ENCODE measurements at regions not wholly inside any gene's neighbourhood (a gene's known extent, or its start where the extent isn't known, plus 50 kb on each side); places are given as distances from the start of the nearest gene placed in this dataset.
"Not testable (repeated sequence)": the region's sequence is repeated elsewhere in the genome, so short reads cannot be mapped to it uniquely, and the experiment has no call there.

DNA sequence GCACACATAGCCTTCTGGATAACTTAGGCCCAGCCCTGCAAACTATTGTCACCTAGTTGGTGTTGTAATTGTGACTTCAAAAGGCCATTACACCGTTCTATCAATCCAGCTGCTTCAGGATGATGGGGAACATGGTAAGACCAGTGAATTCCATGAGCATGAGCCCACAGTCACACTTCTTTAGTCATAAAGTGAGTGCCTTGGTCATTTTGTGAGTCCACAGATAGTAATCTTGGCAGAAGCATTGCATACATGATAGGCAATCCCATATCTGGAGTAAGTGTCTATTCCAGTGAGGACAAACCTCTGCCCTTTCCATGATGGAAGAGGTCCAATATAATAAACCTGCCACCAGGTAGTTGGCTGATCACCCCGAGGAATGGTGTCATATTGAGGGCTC is 94.5 kb upstream of the RAI14 start:
- H3K4me3 ChIP-seq (ENCODE audit: low read length); H3K9ac ChIP-seq (ENCODE audit: low read depth, low read length); H3K36me3 ChIP-seq (ENCODE audit: insufficient read depth, low read depth, low read length); H3K27me3 ChIP-seq (ENCODE audit: insufficient read depth, low read length); H3K4me1 ChIP-seq (ENCODE audit: insufficient read depth, low read length); H3K27ac ChIP-seq (ENCODE audit: low read length); H3K9me3 ChIP-seq (ENCODE audit: insufficient read depth, low read depth, low read length): not testable (repeated sequence)

DNA sequence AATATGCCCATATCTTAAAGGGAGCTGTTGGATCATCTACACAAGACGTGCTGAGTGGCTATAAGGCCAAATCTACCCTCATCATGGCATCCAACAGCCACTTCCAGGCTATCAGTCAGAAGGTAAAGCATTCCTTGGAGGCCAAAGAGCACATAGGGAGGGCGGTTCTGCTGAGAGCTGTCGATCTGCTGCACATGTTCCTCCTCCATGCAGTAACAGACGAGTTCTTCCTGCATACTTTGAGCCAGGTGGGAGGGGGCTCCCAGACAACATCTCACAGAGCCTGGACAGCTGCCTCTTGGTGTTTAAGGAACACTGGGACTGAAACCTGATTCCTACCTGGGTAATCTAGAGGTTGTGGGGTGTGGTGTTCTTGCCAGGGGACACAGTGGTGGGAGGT is 93.3 kb upstream of the RAI14 start:
- no peaks in the 10 kb centered on the region for H3K27me3 ChIP-seq (ENCODE audit: insufficient read depth, low read length)
- H3K4me1 ChIP-seq (ENCODE audit: insufficient read depth, low read length): peaks cover 3% of the 10 kb centered on the region; the same call in 1 of the 2 replicates
- H3K4me3 ChIP-seq (ENCODE audit: low read length): no peak overlapping the region
- H3K36me3 ChIP-seq (ENCODE audit: insufficient read depth, low read depth, low read length): no peaks in the 10 kb centered on the region
- no peak overlapping the region for H3K27ac ChIP-seq (ENCODE audit: low read length)
- H3K9ac ChIP-seq (ENCODE audit: low read depth, low read length): no peak overlapping the region
- no peaks in the 10 kb centered on the region for H3K9me3 ChIP-seq (ENCODE audit: insufficient read depth, low read depth, low read length)

DNA sequence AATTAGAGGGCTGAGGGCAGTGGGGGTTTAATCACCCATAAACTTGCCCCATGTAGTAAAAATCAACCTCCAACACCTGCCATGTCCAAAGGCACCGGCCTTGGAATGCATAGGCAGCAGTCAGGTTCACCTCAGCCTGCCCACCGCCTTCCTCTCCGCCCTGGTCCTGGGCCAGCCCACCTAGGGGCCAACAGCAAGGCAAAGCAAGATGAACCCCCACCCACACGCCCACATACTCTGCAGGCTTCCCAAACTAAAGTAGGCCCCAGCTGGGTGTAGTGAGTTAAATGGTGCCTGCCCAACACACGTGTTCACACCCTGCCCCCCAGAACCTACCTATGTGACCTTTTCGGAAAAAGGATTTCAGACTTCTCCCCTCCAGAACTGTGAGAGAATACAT is 92.9 kb upstream of the RAI14 start:
- H3K36me3 ChIP-seq (ENCODE audit: insufficient read depth, low read depth, low read length): no peaks in the 10 kb centered on the region
- H3K4me1 ChIP-seq (ENCODE audit: insufficient read depth, low read length): peaks cover 3% of the 10 kb centered on the region; the same call in 1 of the 2 replicates
- H3K27me3 ChIP-seq (ENCODE audit: insufficient read depth, low read length): no peaks in the 10 kb centered on the region
- no peaks in the 10 kb centered on the region for H3K9me3 ChIP-seq (ENCODE audit: insufficient read depth, low read depth, low read length)
- no peak overlapping the region for H3K9ac ChIP-seq (ENCODE audit: low read depth, low read length)
- H3K4me3 ChIP-seq (ENCODE audit: low read length): no peak overlapping the region
- no peak overlapping the region for H3K27ac ChIP-seq (ENCODE audit: low read length)

DNA sequence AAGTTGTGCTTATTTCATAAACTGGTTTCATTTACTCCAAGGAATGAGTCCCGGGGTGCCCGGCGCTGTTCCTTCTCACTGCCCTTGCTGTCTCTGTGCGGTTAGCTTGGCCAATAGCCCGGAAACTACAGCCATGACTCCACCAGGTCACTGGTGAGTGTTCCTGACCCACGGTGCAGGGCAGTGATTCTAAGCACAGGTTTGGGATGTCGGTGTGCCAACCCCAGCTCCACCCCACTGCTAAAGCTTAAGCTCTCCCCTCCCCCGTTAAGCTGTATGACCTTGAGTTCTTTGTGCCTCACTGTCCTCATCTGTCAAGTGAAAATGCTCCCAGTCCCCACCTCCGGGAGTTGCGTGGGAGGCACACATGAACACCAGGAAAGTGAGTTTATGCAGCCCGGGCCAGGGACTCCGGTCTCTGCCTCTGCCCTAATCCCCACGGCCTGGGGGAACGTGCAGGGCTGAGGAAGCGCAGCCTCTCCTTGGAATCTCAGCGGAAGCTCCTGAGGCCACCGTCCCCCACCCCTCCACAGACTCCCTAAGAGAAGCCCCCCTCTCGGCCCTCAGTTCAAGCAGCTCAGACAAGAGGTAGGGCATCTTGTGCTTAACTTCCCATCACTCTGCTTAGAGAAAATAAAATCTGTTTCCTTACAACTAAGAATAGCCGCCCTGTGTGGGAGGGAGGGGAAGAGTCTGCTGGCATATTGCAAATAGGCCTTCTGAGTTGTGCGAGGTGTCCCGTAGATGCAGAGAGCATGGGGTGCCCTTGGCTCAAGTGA is 92.0 kb upstream of the RAI14 start:
- H3K27me3 ChIP-seq (ENCODE audit: insufficient read depth, low read length): no peaks in the 10 kb centered on the region
- H3K36me3 ChIP-seq (ENCODE audit: insufficient read depth, low read depth, low read length): no peaks in the 10 kb centered on the region
- H3K4me3 ChIP-seq (ENCODE audit: low read length): no peak overlapping the region
- H3K27ac ChIP-seq (ENCODE audit: low read length): no peak overlapping the region
- H3K4me1 ChIP-seq (ENCODE audit: insufficient read depth, low read length): peaks cover 3% of the 10 kb centered on the region; the same call in 1 of the 2 replicates
- H3K9me3 ChIP-seq (ENCODE audit: insufficient read depth, low read depth, low read length): no peaks in the 10 kb centered on the region
- no peak overlapping the region for H3K9ac ChIP-seq (ENCODE audit: low read depth, low read length)

DNA sequence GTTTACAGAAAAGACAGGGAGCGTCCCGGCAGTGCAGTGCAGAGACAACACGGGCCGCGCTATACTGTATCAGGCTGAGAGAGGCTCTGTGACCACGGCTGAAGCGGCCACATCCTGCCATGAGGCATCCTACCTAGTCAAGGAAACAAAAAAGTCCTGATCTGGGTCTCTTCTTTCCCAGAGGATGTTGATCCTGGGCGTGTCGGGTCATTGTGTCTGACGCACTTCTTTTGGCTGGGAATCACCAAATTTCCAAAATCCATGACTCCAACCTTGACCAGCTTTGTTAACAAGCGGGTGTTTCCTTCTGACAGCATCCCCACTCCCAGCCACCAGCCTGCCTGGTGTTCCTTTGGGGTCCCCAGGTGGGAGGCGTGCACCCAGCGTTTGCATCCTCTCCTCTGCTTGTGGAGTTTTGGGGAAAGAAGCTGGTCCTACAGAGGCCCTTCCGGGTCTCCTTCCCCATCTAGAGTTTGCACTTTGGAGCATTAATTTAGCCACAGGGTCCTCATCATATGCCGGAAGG is 91.4 kb upstream of the RAI14 start:
- Histone ChIP-seq H3K4me1 (ENCODE audit: insufficient read depth, low read length) (peaks cover 3% of the 10 kb centered on the region; the same call in 1 of the 2 replicates), H3K4me3 (ENCODE audit: low read length) (no peak overlapping the region), H3K36me3 (ENCODE audit: insufficient read depth, low read depth, low read length) (no peaks in the 10 kb centered on the region), H3K27me3 (ENCODE audit: insufficient read depth, low read length) (no peaks in the 10 kb centered on the region), H3K27ac (ENCODE audit: low read length) (no peak overlapping the region), H3K9ac (ENCODE audit: low read depth, low read length) (no peak overlapping the region), H3K9me3 (ENCODE audit: insufficient read depth, low read depth, low read length) (no peaks in the 10 kb centered on the region)

DNA sequence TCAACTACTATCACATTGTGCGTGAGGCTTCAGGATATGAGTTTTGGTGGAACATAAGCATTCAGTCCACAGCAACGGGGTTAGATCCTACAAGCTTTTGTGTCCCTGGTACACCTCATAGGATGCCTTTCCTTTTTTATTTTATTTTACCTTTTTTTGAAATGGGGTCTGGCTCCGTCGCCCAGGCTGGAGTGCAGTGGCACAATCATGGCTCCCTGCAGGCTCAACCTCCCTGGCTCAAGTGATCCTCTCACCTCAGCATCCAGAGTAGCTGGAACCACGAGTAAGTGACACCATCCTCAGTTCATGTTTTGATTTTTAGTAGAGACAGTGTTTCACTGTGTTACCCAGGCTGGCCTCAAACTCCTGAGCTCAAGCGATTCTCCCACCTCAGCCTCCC is 86.0 kb upstream of the RAI14 start:
- H3K9ac ChIP-seq (ENCODE audit: low read depth, low read length): no peak overlapping the region
- H3K27ac ChIP-seq (ENCODE audit: low read length): no peak overlapping the region
- no peak overlapping the region for H3K4me3 ChIP-seq (ENCODE audit: low read length)
- H3K36me3 ChIP-seq (ENCODE audit: insufficient read depth, low read depth, low read length): no peaks in the 10 kb centered on the region
- no peaks in the 10 kb centered on the region for H3K4me1 ChIP-seq (ENCODE audit: insufficient read depth, low read length)
- no peaks in the 10 kb centered on the region for H3K9me3 ChIP-seq (ENCODE audit: insufficient read depth, low read depth, low read length)
- H3K27me3 ChIP-seq (ENCODE audit: insufficient read depth, low read length): no peaks in the 10 kb centered on the region

DNA sequence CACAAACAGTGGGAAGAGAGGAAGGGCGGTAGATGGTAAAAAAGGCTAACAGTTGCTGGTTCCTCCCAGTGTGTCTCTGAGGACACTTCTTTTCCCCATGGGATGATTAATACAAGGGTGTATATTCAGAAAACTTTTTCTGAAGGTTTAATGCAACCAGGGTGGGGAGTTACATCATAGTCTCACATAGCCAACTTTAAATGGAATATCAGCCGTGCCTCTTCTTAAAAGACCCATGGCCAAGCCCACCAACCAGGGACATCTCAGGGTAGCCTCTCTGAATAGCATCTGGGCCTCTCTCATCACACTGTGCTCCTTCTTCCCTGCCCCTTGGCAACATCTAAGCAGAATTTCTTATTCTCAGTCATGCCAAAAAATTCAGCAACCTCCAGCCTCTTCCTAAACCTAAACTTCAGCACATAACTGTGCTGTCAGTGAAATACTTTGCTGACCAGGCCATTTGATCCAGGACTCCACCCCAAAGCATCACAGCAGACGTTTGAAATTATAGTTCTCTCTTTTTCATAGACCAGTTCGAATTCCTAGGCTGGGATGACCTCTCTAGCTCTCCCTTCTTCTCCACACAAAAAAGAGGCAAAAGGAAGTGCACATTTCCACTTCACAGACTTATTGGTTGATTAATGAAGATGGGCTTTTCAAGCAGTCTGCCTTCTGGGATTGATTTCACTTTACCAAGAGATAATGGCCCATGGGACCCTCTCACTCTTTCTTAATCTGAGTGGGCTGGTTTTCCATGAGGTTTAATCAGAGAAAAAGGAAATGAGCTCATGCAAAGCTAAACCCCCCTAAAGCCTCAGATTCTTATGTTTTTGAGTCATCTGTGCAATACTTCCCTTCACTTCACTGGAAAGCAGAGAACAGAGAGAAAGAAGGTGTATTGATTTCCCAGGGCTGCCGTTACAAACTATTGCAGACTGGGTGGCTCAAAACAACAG is 85.1 kb upstream of the RAI14 start:
- no peak overlapping the region for H3K9ac ChIP-seq (ENCODE audit: low read depth, low read length)
- H3K27me3 ChIP-seq (ENCODE audit: insufficient read depth, low read length): no peaks in the 10 kb centered on the region
- no peak overlapping the region for H3K4me3 ChIP-seq (ENCODE audit: low read length)
- no peaks in the 10 kb centered on the region for H3K4me1 ChIP-seq (ENCODE audit: insufficient read depth, low read length)
- no peaks in the 10 kb centered on the region for H3K9me3 ChIP-seq (ENCODE audit: insufficient read depth, low read depth, low read length)
- H3K36me3 ChIP-seq (ENCODE audit: insufficient read depth, low read depth, low read length): no peaks in the 10 kb centered on the region
- no peak overlapping the region for H3K27ac ChIP-seq (ENCODE audit: low read length)

DNA sequence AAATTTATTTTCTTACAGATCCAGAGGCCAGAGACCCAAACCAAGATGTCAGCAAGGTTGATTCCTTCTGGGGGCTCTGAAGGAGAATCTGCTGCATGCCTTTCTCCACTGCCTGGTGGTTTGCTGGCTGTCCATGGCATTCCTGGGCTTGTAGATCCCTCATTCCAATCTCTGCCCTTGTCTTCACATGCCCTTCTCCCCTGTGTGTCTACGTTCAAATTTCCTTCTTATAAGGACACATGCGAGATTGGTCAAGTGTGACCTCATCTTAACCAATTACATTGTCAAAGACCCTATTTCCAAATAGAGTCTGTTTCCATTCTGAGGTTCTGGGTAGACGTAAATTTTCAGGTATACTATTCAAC is 84.5 kb upstream of the RAI14 start:
- Histone ChIP-seq H3K9me3 (ENCODE audit: insufficient read depth, low read depth, low read length) (no peaks in the 10 kb centered on the region), H3K36me3 (ENCODE audit: insufficient read depth, low read depth, low read length) (no peaks in the 10 kb centered on the region), H3K27ac (ENCODE audit: low read length) (no peak overlapping the region), H3K9ac (ENCODE audit: low read depth, low read length) (no peak overlapping the region), H3K4me1 (ENCODE audit: insufficient read depth, low read length) (no peaks in the 10 kb centered on the region), H3K4me3 (ENCODE audit: low read length) (no peak overlapping the region), H3K27me3 (ENCODE audit: insufficient read depth, low read length) (no peaks in the 10 kb centered on the region)

DNA sequence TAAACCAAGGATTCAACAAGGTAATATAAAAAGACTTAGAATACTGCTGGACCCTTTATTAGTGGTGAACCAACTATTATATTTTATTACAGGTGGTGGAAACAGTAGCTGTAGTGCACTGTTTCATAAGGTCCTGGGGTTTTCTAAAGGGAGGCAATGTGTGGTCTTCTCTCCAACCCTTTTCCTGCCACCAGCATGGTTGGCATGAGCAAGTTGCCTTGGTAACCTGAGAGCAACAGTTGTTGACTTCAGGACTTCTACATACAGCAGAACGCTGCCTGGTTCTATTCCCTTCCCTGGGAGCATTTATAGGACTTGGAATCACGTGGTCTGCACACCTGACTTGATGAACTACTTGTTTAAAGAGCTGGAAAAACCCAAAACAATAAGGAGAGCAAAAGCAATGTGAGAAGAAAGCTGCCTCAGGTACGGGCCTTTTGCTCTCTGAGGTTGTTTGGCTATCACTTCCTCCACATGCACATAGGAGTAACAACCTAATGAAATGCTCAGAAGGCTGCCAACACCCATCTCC is 81.1 kb upstream of the RAI14 start:
- Histone ChIP-seq H3K27me3 (ENCODE audit: insufficient read depth, low read length) (no peaks in the 10 kb centered on the region), H3K36me3 (ENCODE audit: insufficient read depth, low read depth, low read length) (no peaks in the 10 kb centered on the region), H3K4me3 (ENCODE audit: low read length) (no peak overlapping the region), H3K9me3 (ENCODE audit: insufficient read depth, low read depth, low read length) (no peaks in the 10 kb centered on the region), H3K9ac (ENCODE audit: low read depth, low read length) (no peak overlapping the region), H3K27ac (ENCODE audit: low read length) (no peak overlapping the region), H3K4me1 (ENCODE audit: insufficient read depth, low read length) (no peaks in the 10 kb centered on the region)

DNA sequence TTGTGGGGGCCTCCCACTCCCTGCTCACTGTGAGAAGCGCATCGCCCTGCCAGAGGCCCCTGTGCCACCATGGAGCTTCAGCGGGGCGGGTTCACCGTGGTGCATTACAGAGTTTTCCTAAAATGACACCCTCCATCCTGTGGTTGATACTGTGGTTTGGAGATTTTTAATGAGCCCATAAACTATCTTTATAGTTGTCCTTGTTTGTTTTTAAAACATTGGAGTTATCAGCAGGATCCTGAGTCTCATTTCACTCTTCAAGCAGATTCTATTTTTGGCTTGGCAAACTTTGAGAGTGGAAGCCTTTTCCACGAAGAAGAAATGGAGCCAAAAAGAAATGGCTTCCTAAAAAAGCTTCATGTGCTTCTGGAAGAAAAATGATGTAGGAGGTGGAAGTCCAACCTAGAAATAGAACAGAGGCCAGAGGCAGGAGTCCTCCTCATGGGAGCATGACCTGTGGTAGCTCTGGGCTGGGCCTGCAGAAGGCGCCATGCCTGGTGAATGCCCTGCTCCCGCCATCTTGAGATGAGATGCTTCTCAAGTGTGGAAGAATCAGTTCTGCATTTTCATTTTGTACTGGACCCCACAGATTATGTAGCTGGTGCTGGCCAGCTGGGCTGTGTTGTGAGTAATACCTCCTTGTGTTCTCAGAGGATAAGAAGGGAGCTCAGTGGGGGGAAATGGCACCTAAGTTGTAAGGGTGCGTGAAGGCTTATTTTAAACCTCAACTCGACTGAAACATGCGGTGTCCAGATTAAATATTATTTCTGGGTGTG is 79.0 kb upstream of the RAI14 start:
- H3K4me3 ChIP-seq (ENCODE audit: low read length): no peak overlapping the region
- no peaks in the 10 kb centered on the region for H3K36me3 ChIP-seq (ENCODE audit: insufficient read depth, low read depth, low read length)
- H3K9me3 ChIP-seq (ENCODE audit: insufficient read depth, low read depth, low read length): no peaks in the 10 kb centered on the region

DNA sequence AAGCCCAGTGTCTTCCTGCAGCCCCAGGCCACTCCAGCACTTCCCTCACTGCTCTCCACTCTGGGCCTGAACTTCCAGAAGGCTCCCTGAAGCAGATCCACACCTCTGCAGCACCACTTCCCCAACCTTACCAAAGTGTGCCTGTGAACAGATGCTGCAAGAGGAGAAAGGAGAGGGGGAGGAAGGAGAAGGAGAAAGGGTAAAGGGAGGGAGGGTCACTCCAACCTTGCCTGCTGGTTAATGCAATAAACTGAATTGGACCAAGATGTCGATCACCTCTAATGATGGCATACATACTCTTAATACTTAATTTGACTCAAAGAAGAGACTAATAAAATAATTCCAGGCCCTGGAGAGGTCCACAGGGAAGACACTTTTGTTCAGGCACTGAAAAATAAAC is 77.2 kb upstream of the RAI14 start:
- no peaks in the 10 kb centered on the region for H3K36me3 ChIP-seq (ENCODE audit: insufficient read depth, low read depth, low read length)
- no peaks in the 10 kb centered on the region for H3K9me3 ChIP-seq (ENCODE audit: insufficient read depth, low read depth, low read length)
- no peaks in the 10 kb centered on the region for H3K4me1 ChIP-seq (ENCODE audit: insufficient read depth, low read length)
- no peak overlapping the region for H3K4me3 ChIP-seq (ENCODE audit: low read length)
- no peaks in the 10 kb centered on the region for H3K27me3 ChIP-seq (ENCODE audit: insufficient read depth, low read length)
- no peak overlapping the region for H3K9ac ChIP-seq (ENCODE audit: low read depth, low read length)
- H3K27ac ChIP-seq (ENCODE audit: low read length): no peak overlapping the region

More for the DNA sequence above, 79.0 kb upstream of the RAI14 start:
- Histone ChIP-seq H3K9ac (ENCODE audit: low read depth, low read length) (no peak overlapping the region), H3K27me3 (ENCODE audit: insufficient read depth, low read length) (no peaks in the 10 kb centered on the region), H3K4me1 (ENCODE audit: insufficient read depth, low read length) (no peaks in the 10 kb centered on the region), H3K27ac (ENCODE audit: low read length) (no peak overlapping the region)

All from iPS-20b (cell line).